GM19395 (cell line): ENCODE measurements at regions not wholly inside any gene's neighbourhood (a gene's known extent, or its start where the extent isn't known, plus 50 kb on each side); places are given as distances from the start of the nearest gene placed in this dataset.

ENCODE experiments used
- ATAC-seq: cut with Tn5 transposase; IDR thresholded peaks from one replicate; pipeline ENCODE4 v1.9.1; 2021; ENCODE audit warnings: mild to moderate bottlenecking, moderate library complexity; ENCODE audit not compliant: unreplicated experiment

DNA sequence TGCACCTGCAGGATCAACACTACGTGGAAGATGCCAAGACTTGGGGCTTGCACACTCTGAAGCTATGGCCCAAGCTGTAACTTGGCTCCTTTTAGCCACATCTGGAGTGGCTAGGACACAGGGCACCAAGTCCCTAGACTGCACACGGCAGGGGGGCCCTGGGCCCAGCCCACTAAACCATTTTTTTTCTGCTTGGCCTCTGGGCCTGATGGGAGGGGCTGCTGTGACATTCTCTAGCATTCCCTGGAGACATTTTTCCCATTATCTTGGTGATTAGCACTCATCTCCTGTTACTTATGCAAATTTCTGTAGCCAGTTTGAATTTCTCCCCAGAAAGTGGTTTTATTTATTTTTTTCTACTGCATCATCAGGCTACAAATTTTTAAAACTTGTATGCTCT, 1080.7 kb downstream of the LRFN5 start:
- ATAC-seq, result no peak

DNA sequence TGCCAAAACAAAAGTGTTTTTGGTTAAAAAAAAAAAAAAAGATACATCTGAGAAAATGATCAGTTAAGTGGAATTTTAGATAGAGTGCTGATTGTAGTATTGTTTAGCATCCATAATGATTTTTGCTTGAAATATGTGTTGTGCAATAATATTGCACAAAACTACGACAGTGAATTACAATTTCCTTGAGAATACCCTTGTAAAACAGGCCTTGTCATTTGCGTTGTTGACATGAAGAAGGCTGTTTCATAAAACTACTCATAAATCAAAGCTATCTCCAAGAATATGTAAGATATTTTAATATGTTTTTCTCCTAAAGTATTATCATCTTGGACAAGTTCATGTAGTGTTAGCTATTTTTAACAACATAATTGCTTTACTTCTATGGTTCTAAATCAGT, 1077.0 kb downstream of the LRFN5 start:
- ATAC-seq, result no peak

DNA sequence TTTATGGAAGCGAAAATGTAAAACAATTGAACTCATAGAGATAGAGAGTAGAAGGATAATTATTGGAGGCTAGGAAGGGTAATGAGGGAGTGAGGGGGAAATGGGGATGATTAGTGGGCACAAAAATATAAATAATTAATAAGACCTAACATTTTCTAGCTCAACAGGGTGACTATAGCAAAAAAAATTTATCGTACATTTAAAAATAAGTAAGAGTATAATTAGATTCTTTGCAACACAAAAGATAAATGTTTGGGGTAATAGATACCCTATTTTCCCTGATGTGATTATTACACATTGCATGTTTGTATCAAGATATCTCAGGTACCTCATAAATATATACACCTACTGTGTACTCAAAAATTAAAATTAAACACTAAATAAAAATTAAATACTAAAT, 1070.0 kb downstream of the LRFN5 start:
- no peak for ATAC-seq

DNA sequence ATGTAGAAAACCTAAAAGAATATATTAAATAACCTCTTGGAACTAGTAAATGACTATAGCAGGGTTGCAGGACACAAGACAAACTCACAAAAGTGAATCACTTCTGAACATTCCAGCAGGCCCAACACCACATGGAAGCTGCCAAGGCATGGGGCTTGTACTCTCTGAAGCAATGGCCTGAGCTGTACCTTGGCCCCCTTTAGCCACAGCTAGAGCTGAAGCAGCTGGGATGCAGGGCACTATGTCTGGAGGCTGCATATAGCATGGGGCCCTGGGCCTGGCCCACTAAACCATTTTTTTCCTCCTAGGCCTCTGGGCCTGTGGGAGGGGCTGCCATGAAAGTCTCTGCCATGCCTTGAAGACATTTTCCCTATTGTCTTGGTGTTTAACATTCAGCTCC, 1067.3 kb downstream of the LRFN5 start:
- ATAC-seq, result no peak

DNA sequence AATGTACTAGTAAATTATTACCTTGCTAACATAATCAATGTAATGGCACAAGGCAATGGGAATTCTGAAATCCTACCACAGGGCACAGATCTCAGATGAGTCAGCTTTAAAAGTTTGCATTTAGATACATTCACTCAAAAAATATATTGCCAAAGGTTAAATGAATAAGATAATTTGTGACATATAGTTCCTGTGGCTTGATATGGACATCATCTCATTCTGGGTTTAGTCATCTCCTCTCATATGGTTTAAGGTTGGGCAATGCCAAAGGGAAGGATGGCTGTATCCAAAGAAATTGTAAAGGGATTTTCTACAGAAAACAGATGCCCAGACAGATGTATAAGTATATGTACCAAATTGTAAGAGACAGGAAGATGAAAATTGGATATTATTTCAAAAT, 1065.0 kb downstream of the LRFN5 start:
- no peak for ATAC-seq

DNA sequence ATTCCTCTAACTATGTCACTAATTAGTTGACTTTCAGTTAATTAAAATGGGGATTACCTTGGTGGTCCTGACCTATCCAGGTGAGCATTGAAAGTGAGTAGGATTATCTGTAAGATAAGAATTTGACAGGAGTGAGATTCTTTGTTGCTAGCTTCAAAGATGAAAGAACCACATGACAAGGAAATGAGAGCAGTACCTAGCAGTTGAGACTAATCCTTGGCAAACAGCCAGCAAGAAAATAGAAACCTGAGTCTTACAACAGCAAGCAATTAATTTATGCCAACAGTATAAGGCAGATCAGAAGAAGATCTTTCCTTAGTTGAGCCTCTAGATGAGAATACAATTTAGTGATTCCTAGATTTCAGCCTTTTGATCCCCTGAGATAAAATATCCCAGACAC, 1058.4 kb downstream of the LRFN5 start:
- no peak for ATAC-seq

DNA sequence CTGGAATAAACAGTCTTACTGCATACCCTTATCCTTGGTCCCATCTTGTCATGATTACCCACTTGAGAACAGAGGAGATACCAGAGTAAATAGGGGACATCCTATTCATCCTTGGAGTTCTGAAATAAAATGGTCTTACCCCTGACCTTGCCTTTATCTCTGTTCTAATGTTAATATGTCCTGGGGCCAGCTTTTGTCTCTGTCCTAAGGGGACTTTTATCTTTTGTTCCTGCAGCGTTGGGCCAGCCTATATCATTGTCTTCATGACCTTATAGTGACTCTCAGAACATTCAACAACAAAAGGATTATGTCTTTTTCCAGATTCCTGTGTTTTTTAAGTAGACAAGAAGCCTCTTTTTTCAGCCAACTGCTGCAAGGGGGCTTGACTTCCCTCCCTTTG, 1057.5 kb downstream of the LRFN5 start:
- no peak for ATAC-seq

DNA sequence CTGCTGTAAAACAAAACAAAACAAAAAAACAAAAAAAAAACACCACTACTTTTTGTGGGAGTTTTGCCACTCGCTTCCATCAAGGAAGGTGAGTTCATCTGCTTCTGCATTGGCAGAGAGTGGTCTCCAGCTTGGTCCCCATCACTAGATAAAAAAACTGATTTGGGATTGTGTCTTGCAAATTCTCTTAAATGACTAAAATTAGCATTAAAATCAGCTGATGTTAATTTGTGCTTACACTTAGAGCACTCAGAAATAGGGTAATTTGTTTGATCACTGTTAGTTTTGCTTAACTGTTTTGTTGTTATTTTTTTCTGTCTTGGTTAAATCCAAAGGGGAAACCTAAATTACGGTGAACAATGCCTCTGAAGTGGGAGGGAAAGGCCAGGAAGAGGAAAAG, 1048.0 kb downstream of the LRFN5 start:
- ATAC-seq, result no peak

DNA sequence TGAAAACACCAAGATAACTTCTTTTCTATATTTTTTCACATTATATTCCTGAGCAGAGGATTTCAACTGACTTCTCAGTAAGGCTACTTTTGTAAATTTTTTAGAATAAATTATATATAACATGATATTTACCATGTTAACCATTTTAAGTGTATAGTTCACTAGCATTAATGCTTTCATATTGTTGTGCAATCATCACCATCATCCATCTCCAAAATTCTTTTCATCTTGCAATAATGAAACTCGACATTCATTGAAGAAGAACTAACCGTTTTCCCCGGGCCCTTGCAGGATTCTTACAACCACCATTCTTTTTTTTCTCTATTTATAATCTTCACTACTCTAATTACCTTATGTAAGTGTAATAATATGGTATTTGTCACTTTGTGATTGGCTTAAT, 1036.1 kb downstream of the LRFN5 start:
- ATAC-seq, result no peak

DNA sequence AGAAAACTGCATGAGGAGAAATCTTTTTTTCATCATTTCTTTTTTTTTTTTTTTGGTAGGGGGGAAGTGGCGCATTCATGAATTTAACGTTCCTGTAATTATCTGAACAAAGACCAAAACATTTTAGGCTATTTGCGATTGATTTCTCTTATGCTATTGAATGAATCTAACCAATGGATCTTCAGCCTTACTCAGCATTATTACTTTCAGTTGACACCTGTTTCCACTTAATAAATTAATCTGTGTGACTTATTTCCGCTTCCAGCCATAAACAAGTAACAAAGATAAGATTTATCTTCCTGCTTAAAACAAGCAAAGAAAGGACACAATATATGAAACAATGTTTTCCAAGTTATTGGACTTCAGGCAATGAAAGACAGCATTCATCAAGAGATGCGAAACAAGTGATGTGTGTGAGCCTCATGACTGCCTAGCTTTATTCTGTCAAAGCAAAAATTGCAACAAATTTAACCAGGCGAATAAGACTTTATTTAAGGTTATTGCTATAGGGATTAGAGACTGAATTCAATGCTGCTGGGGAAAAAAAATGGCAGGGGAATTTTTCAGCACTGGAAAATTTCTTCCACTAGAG, 1026.9 kb downstream of the LRFN5 start:
- no peak for ATAC-seq

DNA sequence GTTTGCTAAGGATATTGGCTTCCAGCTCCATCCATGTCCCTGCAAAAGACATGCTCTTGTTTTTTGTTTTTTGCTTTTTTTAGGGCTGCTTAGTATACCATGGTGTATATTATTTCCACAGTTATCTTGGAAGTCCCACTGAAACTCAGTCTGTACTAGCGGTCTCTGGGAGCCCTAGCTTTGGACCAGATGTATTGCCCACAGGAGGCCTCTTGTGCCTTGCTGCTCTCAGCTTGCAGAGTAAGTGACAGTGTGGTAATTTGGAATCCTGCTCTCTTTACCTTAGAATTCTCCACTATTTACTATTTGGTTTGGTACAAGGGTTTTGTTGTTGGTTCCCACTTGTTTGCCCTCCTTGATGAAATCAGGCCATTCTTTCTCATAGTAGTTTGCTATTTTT, 1022.9 kb downstream of the LRFN5 start:
- no peak for ATAC-seq

DNA sequence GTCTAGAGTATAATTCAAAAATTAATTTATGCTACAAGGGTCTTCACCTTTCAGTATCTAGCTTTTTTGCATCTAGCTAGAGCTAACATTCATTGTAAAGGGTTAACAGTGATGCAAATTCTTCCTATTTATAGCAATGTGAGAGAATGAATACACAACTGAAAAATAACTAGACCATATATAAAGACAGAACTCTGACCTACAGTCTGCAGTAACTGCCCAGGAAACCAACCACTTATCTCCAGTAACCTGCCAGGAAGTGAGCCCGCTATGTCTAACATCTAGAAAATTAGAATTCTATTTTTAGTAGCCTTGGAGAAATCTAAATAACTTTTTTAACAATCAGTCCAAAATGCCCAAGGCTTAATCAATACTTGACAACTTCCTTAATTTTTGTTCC, 1021.9 kb downstream of the LRFN5 start:
- peak; percentile 53 for ATAC-seq

DNA sequence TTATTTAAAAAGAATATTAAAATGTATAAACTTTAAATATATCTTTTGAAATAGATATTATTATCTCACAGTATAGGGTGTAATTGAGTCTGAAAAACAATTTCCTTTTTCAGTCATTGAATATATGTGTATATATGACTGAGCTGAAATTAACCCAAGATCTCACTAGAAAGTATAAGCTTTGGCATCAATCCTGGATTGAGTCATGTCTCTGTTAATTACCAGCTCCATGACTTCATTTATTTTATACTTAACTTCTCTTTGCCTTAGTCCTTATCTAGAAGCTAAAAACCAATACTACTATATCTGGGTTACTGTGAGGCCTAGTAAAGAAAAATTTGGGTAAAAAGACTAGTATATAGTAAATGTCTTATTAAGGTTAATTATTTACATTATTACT, 1020.3 kb downstream of the LRFN5 start:
- no peak for ATAC-seq

DNA sequence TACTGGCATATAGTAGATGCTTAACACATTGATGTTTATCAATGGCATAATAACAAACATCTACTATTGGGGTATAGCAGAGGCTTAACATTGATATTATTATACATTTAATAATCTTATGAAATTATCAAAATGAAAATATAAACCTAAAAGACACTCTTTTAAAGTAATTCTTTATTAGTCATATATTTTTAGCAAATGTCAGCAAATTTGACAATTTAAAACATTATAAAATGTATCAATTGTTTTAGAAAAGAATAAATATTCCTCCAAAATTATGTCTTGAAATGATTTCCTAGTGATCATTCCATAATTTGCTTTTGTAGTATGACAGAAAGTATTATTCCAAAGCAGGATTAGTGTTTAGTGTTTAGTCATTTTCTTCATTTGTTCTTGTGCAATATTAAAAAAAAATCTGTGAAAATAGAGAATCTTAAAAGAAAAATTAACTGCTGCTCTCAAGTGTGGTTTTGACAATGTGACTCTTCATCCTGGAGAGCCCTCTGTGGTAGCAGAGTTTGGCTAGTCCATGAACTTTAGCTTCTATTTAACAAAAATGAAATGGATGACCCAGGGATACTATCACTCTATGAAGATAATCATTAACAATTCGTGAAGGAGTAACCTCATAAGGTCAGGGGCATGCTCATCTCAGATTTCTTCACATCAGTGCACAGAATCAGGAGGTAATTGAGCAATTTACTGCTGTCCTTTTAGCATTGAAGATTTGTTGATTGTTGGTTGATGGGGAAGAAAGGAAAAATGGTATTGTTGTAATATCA, 1018.5 kb downstream of the LRFN5 start:
- no peak for ATAC-seq

DNA sequence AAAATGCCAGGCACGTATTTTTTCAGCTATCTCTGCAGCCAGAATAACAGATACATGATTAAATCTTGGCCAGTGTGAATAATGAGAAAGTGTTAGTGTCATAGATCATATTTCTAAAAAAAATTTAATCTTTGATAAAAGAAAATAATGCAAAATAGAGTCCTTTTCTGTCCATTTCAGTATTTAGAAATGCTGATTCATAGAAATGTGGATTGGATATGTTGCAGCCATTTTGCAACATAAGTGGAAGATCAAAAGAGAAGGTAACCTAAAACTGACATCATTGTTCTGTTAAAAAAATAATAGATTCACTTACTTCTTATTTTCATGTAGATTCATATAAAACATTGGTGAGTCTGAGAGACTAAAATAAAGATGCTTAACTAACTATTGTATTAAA, 1010.3 kb downstream of the LRFN5 start:
- ATAC-seq, result no peak

DNA sequence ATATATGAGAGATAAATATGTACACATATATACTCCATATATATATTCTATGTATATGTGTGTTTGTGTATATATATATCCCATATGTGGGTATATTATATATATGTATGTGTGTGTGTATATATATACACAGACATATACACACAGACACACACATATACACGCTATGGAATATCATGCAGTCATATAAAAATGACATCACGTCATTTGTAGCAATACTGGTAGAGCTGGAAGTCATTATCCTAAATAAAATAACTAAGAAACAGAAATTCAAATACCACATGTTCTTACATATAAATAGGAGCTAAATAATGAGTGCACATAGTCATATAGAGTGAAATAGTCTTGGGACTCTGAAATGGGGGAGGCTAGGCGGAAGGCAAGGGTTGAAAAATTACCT, 1000.2 kb downstream of the LRFN5 start:
- no peak for ATAC-seq

DNA sequence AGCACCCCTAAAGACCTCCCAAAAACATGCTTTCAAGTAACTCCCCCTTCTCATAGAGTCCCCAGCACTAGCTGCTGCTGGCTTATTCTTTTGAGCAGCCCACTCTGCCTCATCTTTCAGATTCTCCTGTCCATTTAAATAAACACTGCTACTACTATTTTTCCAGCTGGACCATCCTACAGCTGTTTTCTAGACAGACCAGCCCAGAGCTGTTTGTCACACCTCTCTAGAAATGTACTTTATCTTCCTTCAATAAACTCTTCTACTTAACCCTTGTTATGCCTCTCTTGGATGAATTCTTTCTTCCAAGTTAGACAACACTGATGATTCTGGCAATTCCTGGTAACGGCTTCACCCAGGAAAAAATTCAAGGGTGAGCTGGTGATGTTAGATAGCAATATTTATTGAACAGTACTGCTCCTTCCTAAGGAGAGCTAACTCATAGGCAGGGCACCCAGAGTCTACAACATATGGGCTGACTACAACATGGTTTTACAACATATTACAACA, 995.7 kb downstream of the LRFN5 start:
- ATAC-seq, result no peak

DNA sequence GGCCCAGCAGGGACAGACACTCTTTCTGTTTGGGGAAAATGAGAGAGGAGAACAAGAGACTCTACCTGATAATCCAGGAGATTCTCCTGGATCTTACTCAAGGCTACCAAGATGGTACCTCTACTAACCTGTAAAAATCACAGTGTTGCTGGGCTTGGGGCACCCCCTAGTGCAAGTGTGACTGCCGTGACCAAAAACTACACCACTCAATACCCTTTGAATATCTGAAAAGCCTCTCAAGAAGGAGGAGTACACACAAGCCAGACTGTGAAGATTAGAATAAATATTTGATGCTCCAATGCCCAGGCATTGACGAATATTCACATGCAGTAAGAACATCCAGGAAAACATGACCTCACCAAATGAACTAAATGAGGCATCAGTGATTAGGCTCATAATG, 965.4 kb downstream of the LRFN5 start:
- no peak for ATAC-seq

DNA sequence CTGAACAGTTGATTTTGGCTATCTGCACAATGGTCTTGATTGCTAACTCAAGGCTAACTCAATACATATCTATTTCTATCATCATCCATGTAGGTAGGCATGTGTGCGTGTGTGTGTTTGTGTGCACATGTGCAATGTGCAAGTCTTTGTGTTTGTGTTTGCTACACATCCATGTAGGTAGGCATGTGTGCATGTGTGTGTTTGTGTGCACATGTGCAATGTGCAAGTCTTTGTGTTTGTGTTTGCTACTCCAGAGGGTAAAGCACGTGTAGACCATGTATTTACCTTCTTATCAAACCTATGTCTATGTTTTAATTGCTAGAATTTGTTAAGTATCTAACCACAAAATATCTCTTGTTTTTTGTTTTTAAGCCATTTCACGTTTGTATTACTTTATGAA, 962.6 kb downstream of the LRFN5 start:
- ATAC-seq, result no peak

DNA sequence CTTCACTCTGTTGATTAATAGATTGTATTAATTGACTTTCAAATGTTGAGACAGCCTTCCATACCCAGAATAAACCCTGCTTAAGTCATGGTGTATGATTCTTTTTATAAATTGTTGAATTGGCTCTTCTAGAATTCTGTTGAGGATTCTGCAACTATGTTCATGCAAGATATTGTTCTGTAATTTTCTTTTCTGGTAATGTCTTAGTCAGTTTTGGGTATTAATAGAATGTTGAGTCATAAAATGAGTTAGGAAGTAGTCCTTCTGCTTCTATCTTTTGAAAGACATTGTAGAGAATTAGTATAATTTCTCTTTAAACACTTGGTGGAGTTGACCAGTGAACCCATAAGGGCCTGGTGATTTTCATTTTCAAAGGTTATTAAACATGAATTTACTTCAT, 958.9 kb downstream of the LRFN5 start:
- ATAC-seq, result no peak

DNA sequence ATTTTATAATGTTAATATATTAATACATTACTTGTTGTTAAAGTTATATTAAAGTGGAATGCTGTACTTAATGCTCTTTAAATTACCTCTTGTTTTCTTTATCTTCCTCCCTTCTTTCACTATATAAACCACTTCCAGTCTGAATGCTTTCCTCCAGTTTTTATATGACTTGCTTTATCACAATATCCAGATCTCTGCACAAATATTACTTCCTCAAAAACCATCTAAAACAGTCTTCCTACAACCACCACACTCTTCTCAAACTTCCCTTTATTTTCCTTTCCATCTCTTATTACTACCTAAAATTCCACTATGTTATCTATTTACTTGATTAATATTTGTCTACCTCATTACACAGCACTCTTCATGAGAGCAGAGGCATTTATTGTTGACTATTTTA, 956.6 kb downstream of the LRFN5 start:
- ATAC-seq, result no peak

DNA sequence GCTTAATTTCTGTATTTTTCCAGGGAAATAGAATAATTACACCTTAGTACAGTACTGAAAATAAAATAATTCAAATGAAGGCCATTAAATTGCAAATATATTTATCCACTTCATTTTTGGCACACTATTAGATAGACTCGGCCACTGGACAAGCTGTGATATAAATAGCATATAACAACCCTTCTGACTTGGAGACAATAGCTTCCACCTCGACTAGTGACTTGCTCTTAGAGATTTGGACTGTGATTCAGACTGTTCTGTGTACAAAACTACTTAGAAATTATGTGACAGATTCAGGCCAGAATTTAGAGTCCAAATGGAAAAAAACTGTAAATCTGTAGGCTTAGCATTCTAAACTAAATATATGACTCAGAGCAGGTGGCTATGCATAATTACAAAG, 949.9 kb downstream of the LRFN5 start:
- ATAC-seq, result no peak

DNA sequence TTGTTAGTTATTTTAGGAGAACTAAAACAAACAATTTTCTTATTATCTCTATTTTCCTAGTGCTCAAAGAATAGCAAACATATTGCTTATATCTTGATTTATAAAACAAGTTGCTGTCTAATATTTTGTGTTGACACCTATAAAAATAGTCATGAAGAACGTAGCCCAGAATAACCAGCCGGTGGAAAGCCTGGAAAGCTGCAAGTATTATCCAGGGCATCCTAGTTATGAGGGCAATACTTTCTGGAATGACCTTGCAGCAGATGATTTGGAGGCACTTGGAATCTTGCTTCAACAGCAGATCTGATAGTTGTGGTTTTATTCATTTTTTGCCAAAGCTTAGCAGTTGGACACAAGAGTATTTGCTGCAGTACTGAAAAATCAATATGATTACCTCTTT, 948.7 kb downstream of the LRFN5 start:
- ATAC-seq, result no peak
